GM12892 (cell line): ENCODE measurements at regions not wholly inside any gene's neighbourhood (a gene's known extent, or its start where the extent isn't known, plus 50 kb on each side); places are given as distances from the start of the nearest gene placed in this dataset.

Experiments
- POLR2A ChIP-seq: IDR thresholded peaks from 2 replicates; pipeline ENCODE4 v1.6.1; 2011; ENCODE audit warnings: low read depth, low read length, control low read depth
- POLR2AphosphoS5 ChIP-seq: IDR thresholded peaks from 2 replicates; pipeline ENCODE4 v1.6.1; 2011; ENCODE audit warnings: low read depth, low read length, control low read depth
- TAF1 ChIP-seq: IDR thresholded peaks from 2 replicates; pipeline ENCODE4 v1.6.1; 2011; ENCODE audit warnings: low read depth, mild to moderate bottlenecking, control low read depth, low read length, borderline replicate concordance

GRCh38 chr17:79413611-79414010, 197.2 kb downstream of the RBFOX3 start:
- TF ChIP-seq POLR2A, result no peak
- TF ChIP-seq POLR2AphosphoS5, result no peak
- no peak for TF ChIP-seq TAF1
